HEK293T (cell line): ENCODE measurements at regions not wholly inside any gene's neighbourhood (a gene's known extent, or its start where the extent isn't known, plus 50 kb on each side); places are given as distances from the start of the nearest gene placed in this dataset.

ENCODE experiments used
- ARNT ChIP-seq: fragments of 450-650 bp; IDR thresholded peaks from 2 replicates; pipeline ENCODE4 v1.6.1; 2017; ENCODE audit warnings: mild to moderate bottlenecking
- FOXK2 ChIP-seq: fragments of 450-650 bp; IDR thresholded peaks from 2 replicates; pipeline ENCODE4 v1.6.1; 2016; ENCODE audit warnings: mild to moderate bottlenecking
- FOXM1 ChIP-seq: fragments of 450-650 bp; IDR thresholded peaks from 2 replicates; pipeline ENCODE4 v1.6.1; 2017; ENCODE audit warnings: mild to moderate bottlenecking, borderline replicate concordance
- HDGF ChIP-seq: fragments of 450-650 bp; IDR thresholded peaks from 2 replicates; pipeline ENCODE4 v1.6.1; 2017; ENCODE audit warnings: antibody characterized with exemption, borderline replicate concordance
- LEF1 ChIP-seq: fragments of 450-650 bp; IDR thresholded peaks from 2 replicates; pipeline ENCODE4 v1.6.1; 2017; ENCODE audit warnings: mild to moderate bottlenecking, borderline replicate concordance
- SP1 ChIP-seq: fragments of 450-650 bp; IDR thresholded peaks from 2 replicates; pipeline ENCODE4 v1.6.1; 2017
- SUZ12 ChIP-seq: fragments of 450-650 bp; IDR thresholded peaks from 2 replicates; pipeline ENCODE4 v1.6.1; 2016; ENCODE audit warnings: mild to moderate bottlenecking

- no peak for TF ChIP-seq SP1
- TF ChIP-seq LEF1: no peak
- TF ChIP-seq ARNT: no peak
- TF ChIP-seq SUZ12: no peak
- no peak for TF ChIP-seq HDGF
- no peak for TF ChIP-seq FOXK2
- TF ChIP-seq FOXM1: no peak
These were observed 230.4 kb upstream of the HS6ST1 start for GRCh38 chr2:128549094-128549493.
